Activated naive CD8-positive, alpha-beta T cell treated with anti-CD3 and anti-CD28 coated beads, Interleukin-2, amount 10 ng/mL, durations not matched to agents 7 days and 5 days (primary cell): ENCODE measurements at regions not wholly inside any gene's neighbourhood (a gene's known extent, or its start where the extent isn't known, plus 50 kb on each side); places are given as distances from the start of the nearest gene placed in this dataset.

Source experiments
- ATAC-seq: fragments of 150-1000 bp; cut with Tn5 transposase; one replicate; pipeline ENCODE4 v1.10.0; 2021; ENCODE audit warnings: low read depth, moderate library complexity
- POLR2A ChIA-PET: fragments of 350-600 bp; sonication (Branson Sonifier 250); formaldehyde crosslinking; loops from one replicate; lab custom pipeline; 2021; ENCODE audit warnings: antibody characterized with exemption; lab: Charles Lee
- DNase-seq: peaks from one replicate; pipeline ENCODE4 v3.0.0; 2021
- H3K27ac Mint-ChIP-seq: one replicate; pipeline ENCODE4 v1.8.0; 2022; ENCODE audit warnings: mild to moderate bottlenecking, mixed read lengths
- H3K27me3 Mint-ChIP-seq: one replicate; pipeline ENCODE4 v1.8.0; 2022; ENCODE audit warnings: mild to moderate bottlenecking, moderate library complexity, mixed read lengths
- H3K36me3 Mint-ChIP-seq: one replicate; pipeline ENCODE4 v1.8.0; 2021; ENCODE audit warnings: mild to moderate bottlenecking, mixed read lengths
- H3K4me1 Mint-ChIP-seq: one replicate; pipeline ENCODE4 v1.8.0; 2021; ENCODE audit warnings: mixed read lengths
- H3K4me3 Mint-ChIP-seq: one replicate; pipeline ENCODE4 v1.8.0; 2022; ENCODE audit warnings: mild to moderate bottlenecking, moderate library complexity, mixed read lengths
- H3K9me3 Mint-ChIP-seq: one replicate; pipeline ENCODE4 v1.8.0; 2021; ENCODE audit warnings: mixed read lengths

DNA sequence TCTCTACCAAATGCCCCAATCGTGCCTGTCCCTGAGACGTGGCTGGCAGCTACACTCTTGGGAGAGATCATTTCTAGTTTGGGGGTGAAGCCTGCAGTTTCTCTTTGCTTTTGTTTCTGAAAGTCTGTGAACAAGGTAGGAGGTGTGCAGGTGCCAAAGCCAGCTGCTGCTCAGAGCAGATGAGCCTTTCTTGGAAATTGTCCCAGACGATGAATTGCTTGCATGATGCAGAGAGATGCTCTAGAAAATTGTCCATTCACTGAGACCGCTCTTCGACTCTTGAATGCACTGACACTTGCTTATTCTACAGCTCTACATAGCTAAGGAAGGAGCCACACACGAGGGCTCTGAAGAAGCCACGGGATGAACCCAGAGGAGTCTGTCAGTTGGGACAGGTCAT, 225.6 kb upstream of the E2F8 start:
- POLR2A ChIA-PET = no interaction called here
- Mint-ChIP-seq H3K27me3 (peaks cover 6% of the 10 kb centered on the region), H3K27ac (no peak overlapping the region), H3K9me3 (no peaks in the 10 kb centered on the region), H3K36me3 (no peaks in the 10 kb centered on the region), H3K4me3 (no peak overlapping the region), H3K4me1 (no peaks in the 10 kb centered on the region)
- DNase-seq = no peak
- no peak for ATAC-seq

DNA sequence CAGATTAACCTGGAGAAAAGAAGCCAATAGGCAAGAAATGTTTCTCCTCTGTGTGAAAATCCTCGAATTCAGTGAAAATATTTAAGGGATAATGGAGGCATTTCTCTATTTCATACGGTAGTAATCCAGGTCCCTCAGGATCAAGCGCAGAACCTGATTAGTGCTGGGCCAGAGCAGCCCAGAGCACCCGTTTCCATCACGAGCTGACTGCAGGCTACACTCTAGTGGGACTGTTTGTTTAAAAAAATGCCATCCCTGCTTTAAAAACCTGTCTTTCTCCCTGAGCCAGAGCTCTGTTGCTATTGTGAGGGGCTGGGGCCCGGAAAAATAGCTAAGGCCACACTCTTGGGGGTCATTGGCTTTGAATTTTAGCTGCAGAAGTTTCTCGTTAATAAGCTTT, 223.2 kb upstream of the E2F8 start:
- Mint-ChIP-seq H3K27me3 (peaks cover 6% of the 10 kb centered on the region), H3K4me3 (no peak overlapping the region)
- POLR2A ChIA-PET = no interaction called here

DNA sequence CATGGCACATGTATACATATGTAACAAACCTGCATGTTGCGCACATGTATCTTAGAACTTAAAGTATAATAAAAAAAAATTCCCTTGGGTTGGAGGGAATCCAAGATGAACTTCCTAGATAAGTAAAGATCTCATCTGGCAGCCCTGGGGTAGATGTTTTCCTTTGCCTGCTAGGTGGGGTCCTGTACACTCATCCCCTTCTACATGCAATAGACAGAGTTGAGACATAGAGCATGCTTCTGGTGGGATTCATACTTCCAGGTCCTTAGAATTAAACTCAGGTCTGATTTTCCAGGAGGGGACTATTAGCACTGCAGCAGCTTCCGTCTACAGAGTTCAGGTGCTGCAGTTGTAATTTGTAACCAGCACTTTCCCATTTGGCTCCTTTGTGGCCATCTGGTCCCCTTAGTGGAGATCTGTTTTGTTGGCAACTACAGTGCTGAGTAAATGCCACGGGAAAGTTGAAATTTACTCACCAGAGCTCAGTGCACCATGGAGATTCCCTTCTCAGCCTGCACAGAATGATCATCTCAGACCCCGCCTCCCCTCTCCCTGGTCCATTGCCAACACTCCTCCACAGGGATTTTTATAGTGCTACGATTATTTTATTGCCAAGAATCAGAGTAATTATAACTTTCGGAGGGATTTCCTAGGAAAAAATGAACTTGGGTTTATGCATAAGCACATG, 220.1 kb upstream of the E2F8 start:
- Mint-ChIP-seq H3K27ac (no peak overlapping the region), H3K4me3 (no peak overlapping the region), H3K36me3 (no peaks in the 10 kb centered on the region), H3K4me1 (no peaks in the 10 kb centered on the region), H3K9me3 (no peaks in the 10 kb centered on the region), H3K27me3 (peaks cover 4% of the 10 kb centered on the region)
- no peak for DNase-seq
- POLR2A ChIA-PET = no interaction called here
- ATAC-seq = no peak

More for the DNA sequence above, 223.2 kb upstream of the E2F8 start:
- Mint-ChIP-seq H3K4me1 (no peaks in the 10 kb centered on the region), H3K9me3 (no peaks in the 10 kb centered on the region), H3K36me3 (no peaks in the 10 kb centered on the region), H3K27ac (no peak overlapping the region)
- no peak for ATAC-seq
- no peak for DNase-seq

DNA sequence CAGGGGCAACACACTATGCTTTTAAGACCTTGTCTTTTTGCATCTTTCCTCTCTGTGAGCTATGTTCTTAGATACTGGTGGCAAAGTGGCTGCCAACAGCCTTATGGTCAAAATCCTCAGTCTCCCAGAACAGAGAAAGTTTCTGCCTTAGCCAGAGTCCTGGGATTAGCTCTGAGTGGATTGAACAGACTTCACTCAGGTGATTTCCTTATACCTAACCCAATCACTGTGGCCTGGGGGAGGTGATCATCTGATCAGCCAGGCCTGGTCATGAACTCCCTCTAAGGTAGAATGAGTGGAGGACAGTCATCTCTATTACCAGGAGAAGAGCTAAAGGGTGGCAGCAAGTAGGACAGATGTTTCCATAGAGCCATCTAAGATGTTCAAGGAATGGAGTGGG, 218.5 kb upstream of the E2F8 start:
- H3K9me3 Mint-ChIP-seq = no peaks in the 10 kb centered on the region
- POLR2A ChIA-PET = no interaction called here
- no peak overlapping the region for H3K4me3 Mint-ChIP-seq
- ATAC-seq = no peak
- H3K27ac Mint-ChIP-seq = no peak overlapping the region
- H3K4me1 Mint-ChIP-seq = no peaks in the 10 kb centered on the region
- no peaks in the 10 kb centered on the region for H3K36me3 Mint-ChIP-seq
- no peak for DNase-seq
- peaks cover 4% of the 10 kb centered on the region for H3K27me3 Mint-ChIP-seq

DNA sequence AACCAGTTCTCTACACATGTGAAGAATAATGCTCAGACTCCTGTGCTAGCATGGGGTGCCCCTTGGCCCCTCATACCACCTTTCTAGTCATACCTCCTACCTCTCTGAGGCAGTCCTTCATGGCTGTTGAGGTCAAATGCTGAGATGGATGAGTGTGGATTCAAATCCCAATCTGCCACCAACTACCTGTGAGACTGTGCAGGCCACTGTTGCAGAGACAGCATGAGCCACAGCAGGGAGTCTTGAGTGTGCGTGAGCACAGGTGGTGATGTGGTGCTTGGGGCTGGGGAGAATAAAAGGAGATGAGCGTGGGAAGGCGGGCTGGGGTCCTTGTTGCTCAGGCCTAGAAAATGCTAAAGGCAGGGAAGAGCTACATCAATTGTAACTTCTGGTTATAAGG, 218.0 kb upstream of the E2F8 start:
- no peaks in the 10 kb centered on the region for H3K4me1 Mint-ChIP-seq
- H3K9me3 Mint-ChIP-seq = no peaks in the 10 kb centered on the region
- POLR2A ChIA-PET = no interaction called here
- no peaks in the 10 kb centered on the region for H3K36me3 Mint-ChIP-seq
- no peak for ATAC-seq
- no peak overlapping the region for H3K4me3 Mint-ChIP-seq
- peaks cover 4% of the 10 kb centered on the region for H3K27me3 Mint-ChIP-seq
- DNase-seq = no peak
- no peak overlapping the region for H3K27ac Mint-ChIP-seq

DNA sequence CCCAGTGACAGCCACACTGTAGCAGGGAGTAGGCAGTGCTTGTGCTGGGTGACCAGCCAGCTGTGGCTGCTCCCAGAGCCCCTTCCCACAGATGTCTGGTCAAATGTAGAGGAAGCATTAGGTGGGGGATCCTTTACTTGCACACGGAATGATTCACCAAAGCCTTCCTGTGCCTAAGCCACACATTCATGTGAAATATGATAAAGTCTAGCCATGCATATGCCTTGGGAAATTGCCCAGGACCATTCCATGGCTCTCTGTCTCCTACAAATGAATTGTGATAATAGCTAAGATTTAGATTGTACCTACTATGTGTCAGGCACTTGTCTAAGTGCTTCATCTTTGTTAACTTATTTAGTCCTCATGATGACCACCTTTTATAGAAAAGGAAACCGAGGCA, 217.5 kb upstream of the E2F8 start:
- no peak overlapping the region for H3K27ac Mint-ChIP-seq
- ATAC-seq (no peak), DNase-seq (no peak)
- no peak overlapping the region for H3K4me3 Mint-ChIP-seq
- POLR2A ChIA-PET = no interaction called here
- H3K27me3 Mint-ChIP-seq = peaks cover 4% of the 10 kb centered on the region
- H3K4me1 Mint-ChIP-seq = no peaks in the 10 kb centered on the region
- H3K36me3 Mint-ChIP-seq = no peaks in the 10 kb centered on the region
- no peaks in the 10 kb centered on the region for H3K9me3 Mint-ChIP-seq

DNA sequence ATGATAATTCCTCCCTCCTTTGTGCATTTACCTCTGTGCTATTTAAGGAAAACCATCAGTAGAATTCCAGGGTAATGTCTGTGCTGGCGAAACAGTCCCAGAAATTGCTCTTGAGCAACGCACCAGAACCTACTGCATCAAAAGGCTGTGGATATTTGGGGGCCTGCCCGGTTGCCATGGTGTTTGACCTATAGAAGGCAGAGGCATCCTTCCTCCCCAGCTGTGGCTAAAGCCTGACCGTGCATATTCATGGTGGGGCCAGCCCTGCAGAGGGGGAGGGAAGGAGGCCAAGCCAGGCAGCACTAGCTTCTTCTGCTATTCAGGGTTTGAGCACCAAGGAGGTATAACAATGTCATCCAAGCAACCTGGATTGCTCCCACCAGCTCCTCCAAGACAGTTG, 215.0 kb upstream of the E2F8 start:
- no peak for ATAC-seq
- H3K4me3 Mint-ChIP-seq = no peak overlapping the region
- no peaks in the 10 kb centered on the region for H3K4me1 Mint-ChIP-seq
- H3K36me3 Mint-ChIP-seq = no peaks in the 10 kb centered on the region
- no peaks in the 10 kb centered on the region for H3K9me3 Mint-ChIP-seq
- peaks cover 5% of the 10 kb centered on the region for H3K27me3 Mint-ChIP-seq
- no peak overlapping the region for H3K27ac Mint-ChIP-seq
- DNase-seq = no peak
- POLR2A ChIA-PET = no interaction called here

DNA sequence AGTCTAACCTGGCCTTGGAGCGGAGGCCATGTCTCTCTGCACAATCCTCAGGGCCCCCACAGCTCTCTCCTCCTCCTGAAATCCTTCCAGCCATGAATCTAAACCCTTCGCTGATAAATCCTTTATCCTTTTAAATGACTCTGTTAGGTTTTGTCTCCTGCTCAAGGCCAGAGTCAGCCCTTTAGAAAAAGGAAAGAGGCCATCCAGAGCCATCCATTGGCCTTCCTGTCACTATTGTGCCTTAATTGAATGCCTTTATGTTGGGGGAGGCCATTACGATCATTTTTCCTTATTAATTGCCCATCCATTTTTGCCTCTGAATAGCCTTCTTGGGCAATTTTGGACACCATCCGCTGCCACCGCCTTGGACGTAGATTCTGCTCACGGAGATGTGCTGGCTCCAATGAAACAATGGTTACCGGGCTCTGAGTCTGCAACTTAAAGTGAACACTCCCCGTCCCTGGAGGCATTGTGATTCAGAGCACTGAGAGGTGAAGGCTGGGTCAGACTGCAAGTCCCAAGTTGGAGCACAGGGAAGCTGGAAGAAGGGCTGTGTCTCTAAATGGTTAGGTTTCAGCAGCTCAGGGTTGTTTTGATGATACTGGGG, 213.0 kb upstream of the E2F8 start:
- Mint-ChIP-seq H3K4me1 (no peaks in the 10 kb centered on the region), H3K27ac (no peak overlapping the region), H3K4me3 (no peak overlapping the region), H3K36me3 (no peaks in the 10 kb centered on the region), H3K9me3 (no peaks in the 10 kb centered on the region), H3K27me3 (peaks cover 5% of the 10 kb centered on the region)
- DNase-seq (no peak), ATAC-seq (no peak)
- POLR2A ChIA-PET = no interaction called here

DNA sequence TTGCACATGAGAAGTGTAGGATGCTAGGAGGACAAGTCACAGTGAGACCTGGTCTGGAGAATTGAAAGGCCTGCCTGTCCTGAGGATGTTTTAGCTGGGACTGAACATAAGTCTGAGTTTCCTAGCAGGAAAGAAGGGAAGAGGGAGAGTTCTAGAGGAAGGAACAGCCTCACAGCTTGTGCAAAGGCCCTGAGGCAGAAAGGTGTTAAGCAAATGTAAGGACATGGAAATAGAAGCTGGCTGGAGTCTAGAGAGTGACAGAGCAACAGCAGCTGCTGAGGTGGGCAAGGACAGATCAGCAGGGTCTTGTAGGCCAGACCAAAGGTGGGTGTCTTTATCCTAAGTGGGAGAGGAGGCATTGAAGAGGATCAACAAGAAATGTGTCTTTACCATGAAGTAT, 210.9 kb upstream of the E2F8 start:
- H3K9me3 Mint-ChIP-seq = no peaks in the 10 kb centered on the region
- H3K4me3 Mint-ChIP-seq = no peak overlapping the region
- H3K27ac Mint-ChIP-seq = no peak overlapping the region
- no peaks in the 10 kb centered on the region for H3K4me1 Mint-ChIP-seq
- peaks cover 6% of the 10 kb centered on the region for H3K27me3 Mint-ChIP-seq
- POLR2A ChIA-PET = no interaction called here
- ATAC-seq = no peak
- DNase-seq = no peak
- no peaks in the 10 kb centered on the region for H3K36me3 Mint-ChIP-seq

DNA sequence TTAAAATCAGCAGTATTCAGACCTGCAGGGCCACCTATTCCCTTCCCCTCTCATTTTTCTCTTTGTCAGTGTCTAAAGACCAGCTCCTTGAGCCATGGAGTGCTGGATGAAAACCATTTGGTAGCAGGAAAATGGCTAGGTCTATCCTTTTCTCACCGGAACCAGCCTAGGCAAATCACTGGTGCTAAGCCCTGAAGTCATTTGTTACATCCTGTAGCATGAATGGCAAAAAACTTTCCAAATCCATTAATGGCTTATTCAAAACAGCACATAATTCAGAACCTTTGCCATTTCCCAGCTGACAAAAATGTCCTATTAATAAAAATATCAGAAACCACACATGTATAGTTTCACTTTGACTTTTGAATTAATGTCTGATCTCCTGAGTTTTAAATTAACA, 209.5 kb upstream of the E2F8 start:
- DNase-seq (no peak), ATAC-seq (no peak)
- POLR2A ChIA-PET = no interaction called here
- Mint-ChIP-seq H3K4me1 (no peaks in the 10 kb centered on the region), H3K36me3 (no peaks in the 10 kb centered on the region), H3K4me3 (no peak overlapping the region), H3K9me3 (no peaks in the 10 kb centered on the region), H3K27ac (no peak overlapping the region), H3K27me3 (peaks cover 9% of the 10 kb centered on the region)

DNA sequence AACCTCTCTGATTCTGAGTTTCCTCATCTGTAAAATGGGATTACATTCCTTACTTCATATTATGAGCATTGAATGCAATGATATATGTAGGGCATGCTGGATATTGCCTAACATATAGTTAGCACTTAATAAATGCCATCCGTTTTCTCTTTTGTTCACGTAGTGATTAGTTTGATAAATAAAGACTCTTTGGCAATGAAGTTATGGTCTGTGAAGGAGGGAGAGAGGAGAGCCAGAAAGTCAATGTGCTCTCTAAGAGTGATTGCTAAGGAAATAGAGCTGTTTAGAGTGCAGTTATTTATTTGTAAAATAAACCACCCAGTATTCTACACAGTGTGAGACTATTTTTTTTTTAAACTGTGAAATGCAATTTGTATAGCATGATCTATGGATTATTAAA, 207.9 kb upstream of the E2F8 start:
- POLR2A ChIA-PET = no interaction called here
- peaks cover 15% of the 10 kb centered on the region for H3K27me3 Mint-ChIP-seq
- DNase-seq (no peak), ATAC-seq (no peak)
- no peaks in the 10 kb centered on the region for H3K4me1 Mint-ChIP-seq
- no peak overlapping the region for H3K4me3 Mint-ChIP-seq
- no peaks in the 10 kb centered on the region for H3K9me3 Mint-ChIP-seq
- H3K36me3 Mint-ChIP-seq = no peaks in the 10 kb centered on the region
- H3K27ac Mint-ChIP-seq = no peak overlapping the region

DNA sequence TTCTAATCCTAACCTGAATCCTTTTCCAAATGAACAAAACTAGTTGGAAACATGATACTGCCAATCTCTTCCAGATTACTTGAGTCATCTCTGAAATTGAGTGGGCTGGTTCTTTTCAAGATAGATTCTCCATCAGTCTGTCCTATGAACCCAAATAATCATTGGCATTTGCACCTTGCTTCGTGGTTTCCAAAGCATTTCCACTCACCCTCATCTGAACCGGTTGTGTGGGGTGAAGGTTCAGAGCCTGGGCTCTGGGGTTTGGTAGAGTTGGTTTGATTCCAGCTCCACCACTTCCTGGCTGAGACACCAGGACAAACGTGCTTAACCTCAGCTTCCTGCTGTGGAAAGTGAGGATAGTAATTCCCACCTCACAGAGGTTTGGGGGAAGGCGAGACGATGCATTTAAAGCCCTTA, 206.4 kb upstream of the E2F8 start:
- no peaks in the 10 kb centered on the region for H3K36me3 Mint-ChIP-seq
- no peak overlapping the region for H3K27ac Mint-ChIP-seq
- no peaks in the 10 kb centered on the region for H3K9me3 Mint-ChIP-seq
- no peak for ATAC-seq
- POLR2A ChIA-PET = no interaction called here
- H3K27me3 Mint-ChIP-seq = peaks cover 17% of the 10 kb centered on the region
- DNase-seq = no peak
- H3K4me3 Mint-ChIP-seq = no peak overlapping the region
- peaks cover 3% of the 10 kb centered on the region for H3K4me1 Mint-ChIP-seq

DNA sequence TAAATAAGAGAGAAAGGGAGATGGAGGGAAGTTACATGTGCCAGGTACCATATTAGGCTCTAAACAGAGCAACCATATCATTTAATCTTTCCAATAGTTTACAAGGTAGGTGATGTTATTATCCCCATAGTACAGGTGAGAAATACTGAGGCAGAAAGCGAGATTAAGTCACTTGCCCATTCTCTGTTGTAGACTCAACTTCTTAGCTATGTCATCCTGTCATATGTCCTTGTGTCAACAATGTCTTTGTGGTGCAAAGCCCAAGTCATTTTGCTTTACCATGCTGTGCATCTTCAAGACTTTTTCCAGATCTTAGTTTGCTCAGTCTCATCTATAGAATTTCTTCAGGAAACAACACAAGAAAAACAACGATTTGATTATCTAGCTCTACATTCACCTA, 205.0 kb upstream of the E2F8 start:
- POLR2A ChIA-PET = no interaction called here
- no peak for DNase-seq
- Mint-ChIP-seq H3K4me3 (no peak overlapping the region), H3K27ac (no peak overlapping the region), H3K36me3 (no peaks in the 10 kb centered on the region), H3K9me3 (peaks cover under 1% of the 10 kb centered on the region), H3K27me3 (peaks cover 15% of the 10 kb centered on the region), H3K4me1 (peaks cover 4% of the 10 kb centered on the region)
- no peak for ATAC-seq

DNA sequence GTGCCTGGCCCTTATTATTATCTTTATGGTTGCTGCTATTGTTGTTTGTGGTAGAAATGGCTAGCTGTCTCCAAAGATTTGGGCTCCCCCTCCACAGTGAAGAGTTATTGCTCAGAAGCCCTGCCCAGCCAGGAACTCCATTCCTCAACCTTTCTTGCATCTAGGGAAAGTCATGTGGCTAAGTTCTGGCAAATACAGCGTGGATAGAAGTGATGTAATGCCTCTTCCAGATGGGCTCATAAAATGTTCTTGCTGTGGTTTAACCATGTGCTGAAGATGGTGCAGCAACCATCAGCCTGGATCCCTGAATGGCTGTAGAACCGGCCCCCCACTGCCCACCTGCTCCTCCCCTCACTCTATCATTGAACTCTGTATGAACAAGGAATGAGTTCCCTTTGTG, 203.5 kb upstream of the E2F8 start:
- no peaks in the 10 kb centered on the region for H3K36me3 Mint-ChIP-seq
- no peak for DNase-seq
- peaks cover 20% of the 10 kb centered on the region for H3K27me3 Mint-ChIP-seq
- peaks cover 1% of the 10 kb centered on the region for H3K9me3 Mint-ChIP-seq
- POLR2A ChIA-PET = no interaction called here
- H3K4me1 Mint-ChIP-seq = peaks cover 4% of the 10 kb centered on the region
- no peak overlapping the region for H3K27ac Mint-ChIP-seq
- no peak for ATAC-seq
- H3K4me3 Mint-ChIP-seq = no peak overlapping the region
